Hindlimb muscle (tissue), 1 donor: ENCODE measurements at regions not wholly inside any gene's neighbourhood (a gene's known extent, or its start where the extent isn't known, plus 50 kb on each side); places are given as distances from the start of the nearest gene placed in this dataset.
A peak's percentile ranks its signal among the peaks of the same experiment; 100 is the strongest.

Source experiments
- DNase-seq: peaks from one replicate; pipeline ENCODE4 v3.0.0-alpha.2; 2013

- no peak for DNase-seq
These were observed 98.2 kb downstream of the PDCL3 start for GRCh38 chr2:100660851-100661584.

GRCh38 chr2:100662866-100663265 is 100.1 kb downstream of the PDCL3 start:
- DNase-seq: no peak

GRCh38 chr2:100664021-100664755 is 101.4 kb downstream of the PDCL3 start:
- no peak for DNase-seq

DNA sequence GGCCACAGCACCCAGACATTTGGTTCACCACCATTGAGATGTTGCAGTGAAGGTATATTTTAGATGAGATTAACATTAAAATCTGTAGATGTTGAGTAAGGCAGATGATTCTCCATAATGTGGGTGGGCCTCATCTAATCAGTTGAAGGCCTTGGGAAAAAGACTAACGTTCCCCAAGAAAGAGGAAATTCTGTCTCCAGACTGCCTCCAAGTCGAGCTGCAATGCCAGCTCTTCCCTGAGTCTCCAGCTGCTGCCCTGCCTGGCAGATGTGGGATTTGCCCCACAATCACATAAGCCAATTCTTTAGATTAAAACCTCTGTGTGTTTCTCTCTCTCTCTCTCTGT is 101.9 kb downstream of the PDCL3 start:
- DNase-seq: no peak

DNA sequence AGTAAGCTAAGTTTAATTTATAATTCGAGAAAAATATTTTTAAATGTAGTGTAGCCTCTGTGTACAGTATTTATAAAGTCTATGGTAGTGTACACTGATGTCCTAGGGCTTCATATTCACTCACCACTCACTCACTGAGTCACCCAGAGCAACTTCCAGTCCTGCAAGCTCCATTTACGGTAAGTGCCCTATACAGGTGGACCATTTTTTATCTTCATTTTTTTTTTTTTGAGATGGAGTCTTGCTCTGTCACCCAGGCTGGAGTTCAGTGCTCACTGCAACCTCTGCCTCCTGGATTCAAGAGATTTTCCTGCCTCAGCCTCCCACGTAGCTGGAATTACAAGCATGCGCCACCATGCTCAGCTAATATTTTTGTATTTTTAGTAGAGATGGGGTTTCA is 104.2 kb downstream of the PDCL3 start:
- DNase-seq: no peak

DNA sequence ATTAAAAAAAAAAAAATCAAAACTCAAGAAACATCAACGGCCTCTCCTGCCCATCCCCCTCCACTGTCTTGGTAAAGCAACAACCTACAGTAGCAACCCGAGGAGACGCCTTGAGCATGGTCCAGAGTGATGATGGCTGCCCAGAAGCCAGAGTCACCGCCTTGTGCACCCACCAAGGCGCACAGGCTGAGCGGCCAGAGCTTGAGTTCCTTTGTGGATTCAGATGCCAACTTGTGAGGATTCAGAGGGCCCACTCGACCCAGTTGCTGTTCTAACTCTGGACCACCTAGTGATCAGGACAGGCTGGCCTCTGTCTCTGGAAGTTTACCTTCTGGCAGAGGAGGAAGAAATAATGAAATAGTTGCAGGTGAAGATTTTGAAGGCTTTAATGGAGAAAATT is 105.0 kb downstream of the PDCL3 start:
- DNase-seq: no peak

DNA sequence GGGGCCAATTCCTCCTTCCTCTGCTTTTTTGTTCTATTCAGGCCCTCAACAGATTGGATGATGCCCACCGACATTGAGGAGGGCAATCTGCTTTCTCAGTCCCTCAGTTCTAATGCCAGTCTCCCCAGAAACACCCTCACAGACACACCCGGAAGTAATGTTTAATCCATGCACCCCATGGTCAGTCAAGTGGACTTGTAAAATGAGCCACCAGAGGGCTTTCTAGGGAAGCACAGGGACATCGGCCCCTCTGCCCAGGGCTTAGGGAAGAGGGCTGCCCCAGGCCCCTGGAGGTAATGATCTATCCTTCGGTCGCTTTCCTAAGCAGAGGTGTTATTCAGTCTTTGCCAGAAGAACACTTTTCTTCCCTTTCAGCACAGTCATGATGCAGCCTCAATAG is 107.4 kb downstream of the PDCL3 start:
- no peak for DNase-seq

DNA sequence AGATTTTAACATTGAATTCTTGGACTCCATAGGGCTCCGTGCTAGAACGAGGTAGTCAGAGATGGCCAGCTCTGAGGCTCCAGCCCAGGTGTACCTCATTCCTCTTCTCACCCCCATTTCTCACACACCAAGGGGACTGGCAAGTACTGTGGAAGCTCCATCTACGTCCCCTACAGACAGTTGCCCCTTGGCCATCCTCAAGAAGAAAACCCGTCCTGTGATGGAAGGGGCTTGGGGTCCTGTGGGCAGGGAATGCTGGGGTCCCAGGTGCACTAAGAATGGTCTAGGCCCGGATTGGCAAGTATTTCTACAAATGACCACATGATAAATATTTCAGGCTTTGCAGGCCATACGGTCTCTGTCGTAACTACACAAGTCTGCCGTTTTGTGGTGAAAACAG is 110.3 kb downstream of the PDCL3 start:
- DNase-seq: no peak

- DNase-seq: peak; percentile 71
These were observed 111.1 kb downstream of the PDCL3 start for GRCh38 chr2:100673691-100674485.

DNA sequence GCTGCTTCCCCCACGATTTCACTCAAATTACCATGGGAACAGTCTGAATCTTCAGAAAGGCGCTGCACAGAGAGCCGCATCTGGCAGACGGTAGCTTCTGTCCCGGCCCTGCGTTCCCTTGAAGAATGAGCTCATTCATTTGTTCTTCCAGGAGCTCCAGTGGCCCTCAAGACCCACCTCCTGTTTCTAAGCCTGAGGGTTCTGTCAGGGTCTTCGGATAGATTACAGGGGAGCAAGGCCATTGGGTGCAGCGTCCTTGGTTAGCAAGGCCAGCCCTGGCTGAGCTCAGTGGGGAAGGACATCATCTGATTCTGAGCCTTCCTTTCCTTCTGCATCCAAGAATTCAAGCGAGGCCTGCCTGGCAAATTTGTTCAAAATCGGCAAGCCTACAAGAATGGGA is 111.9 kb downstream of the PDCL3 start:
- peak; percentile 27 for DNase-seq

GRCh38 chr2:100675373-100675772 is 112.6 kb downstream of the PDCL3 start:
- DNase-seq: no peak

DNA sequence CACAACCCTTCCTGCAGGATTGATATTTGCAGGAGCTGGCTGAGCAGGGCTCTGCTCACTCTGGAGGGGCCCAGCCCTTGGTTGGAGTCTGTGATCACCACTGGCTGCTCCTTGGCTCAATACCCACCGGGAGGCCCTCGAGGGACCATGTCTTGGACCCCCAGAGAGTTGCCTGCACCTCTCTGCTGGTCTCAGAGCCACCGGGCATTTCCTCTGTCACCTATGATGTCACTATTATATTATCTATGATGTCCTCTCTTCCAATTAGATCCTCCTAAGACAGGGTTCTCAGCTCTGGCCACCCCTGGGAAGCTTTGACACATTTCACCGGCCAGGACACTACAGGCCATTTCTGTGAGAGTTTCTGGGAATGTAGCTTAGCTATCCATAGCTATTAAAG is 113.1 kb downstream of the PDCL3 start:
- DNase-seq: no peak

DNA sequence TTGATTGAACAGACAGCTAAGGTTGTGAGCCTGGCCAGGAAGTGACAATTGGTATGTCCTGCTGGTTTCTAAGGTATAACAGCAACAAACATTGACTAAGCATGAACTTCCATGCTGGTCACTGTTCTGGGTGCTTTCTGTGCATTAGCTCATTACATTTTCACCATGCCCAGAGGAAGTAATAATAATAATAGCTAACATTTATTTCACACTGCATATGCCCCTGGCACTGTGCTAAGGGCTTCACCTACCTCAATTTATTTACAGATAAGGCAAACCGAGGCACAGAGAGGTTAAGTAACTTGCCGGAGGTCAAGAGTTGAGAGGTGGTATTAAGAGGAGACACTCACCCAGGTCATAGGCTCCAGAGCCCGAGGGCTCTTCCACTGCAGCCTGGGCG is 113.6 kb downstream of the PDCL3 start:
- DNase-seq: no peak

GRCh38 chr2:100677611-100678185 is 114.9 kb downstream of the PDCL3 start:
- no peak for DNase-seq

- no peak for DNase-seq
These were observed 116.4 kb downstream of the PDCL3 start for GRCh38 chr2:100679211-100679610.

DNA sequence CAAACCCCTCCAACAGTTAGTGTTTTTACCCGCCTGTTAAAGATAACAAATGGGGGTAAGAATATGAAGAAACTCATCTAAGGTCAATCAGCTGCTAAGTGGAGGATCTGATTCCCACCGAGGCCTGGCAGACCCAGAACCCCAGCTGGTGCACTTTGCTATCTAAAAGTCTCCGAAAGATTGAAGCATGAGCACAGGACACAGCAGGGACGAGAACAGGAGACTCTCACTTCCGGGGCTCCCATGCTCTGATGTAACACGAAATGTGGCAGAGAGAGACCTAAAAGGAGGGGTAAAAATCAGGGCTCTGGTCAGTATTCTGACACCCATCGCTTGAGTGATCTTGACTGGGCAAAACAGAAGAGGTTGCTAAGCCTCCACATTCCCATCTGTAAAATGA is 119.7 kb downstream of the PDCL3 start:
- DNase-seq: no peak

DNA sequence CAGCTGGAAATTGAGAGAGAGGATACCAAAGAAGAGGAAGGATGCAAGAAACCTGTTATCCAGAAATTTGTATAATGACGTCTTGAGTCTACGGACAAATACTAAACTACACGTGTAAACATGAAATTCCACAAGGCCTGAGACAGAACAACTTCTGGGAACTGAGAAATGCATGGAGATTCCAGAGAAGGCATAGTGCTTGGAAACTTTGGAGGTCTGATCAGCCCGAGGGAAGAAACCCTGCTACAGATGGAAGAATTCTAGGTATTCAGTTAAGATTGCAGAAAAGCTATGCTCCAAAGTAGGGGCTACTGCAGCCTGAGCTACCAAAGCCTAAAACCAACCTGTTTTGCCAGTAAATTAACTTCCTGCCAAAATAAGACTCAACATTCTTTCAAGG is 120.4 kb downstream of the PDCL3 start:
- no peak for DNase-seq

- no peak for DNase-seq
These were observed 128.1 kb upstream of the NPAS2 start for GRCh38 chr2:100691846-100692245.

GRCh38 chr2:100692381-100692780 is 127.6 kb upstream of the NPAS2 start:
- no peak for DNase-seq

DNA sequence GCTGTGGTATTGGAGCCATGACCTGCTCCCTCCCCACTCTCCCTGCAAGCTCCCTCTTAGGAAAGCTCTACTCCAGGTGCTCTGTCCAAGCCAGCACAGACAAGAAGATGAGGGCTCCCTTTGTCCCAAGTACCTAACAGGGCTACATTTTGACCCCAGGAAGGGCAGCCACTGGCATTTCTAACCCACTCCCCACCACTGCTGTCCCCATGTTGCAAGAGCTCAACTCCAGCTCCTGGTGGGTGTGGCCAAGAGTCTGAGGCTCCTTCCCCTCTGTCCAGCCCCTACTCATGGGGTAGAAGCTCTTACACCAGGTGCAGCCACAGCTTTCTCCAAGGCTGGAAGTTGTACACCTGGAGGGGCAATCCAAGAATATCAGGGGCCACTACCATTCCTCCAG is 127.0 kb upstream of the NPAS2 start:
- DNase-seq: no peak

DNA sequence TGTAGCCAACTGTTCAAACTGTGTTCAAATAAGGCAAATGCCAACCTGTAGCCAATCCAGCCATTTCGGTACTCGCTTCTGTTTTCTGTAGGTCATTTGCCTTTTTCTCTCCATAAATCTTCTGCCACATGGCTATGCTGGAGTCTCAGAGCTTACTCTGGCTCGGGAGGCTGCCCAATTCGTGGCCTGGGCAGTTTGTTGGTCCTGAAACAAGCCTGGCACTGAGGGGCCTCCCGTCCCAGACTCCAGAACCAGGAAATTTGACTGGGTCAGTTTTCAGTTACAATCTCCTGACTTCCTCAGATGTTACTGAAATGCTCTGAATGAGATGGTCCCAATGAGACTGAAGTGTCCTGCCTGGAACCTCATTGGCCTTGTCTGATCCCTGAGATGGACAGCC is 120.8 kb upstream of the NPAS2 start:
- DNase-seq: no peak

- no peak for DNase-seq
These were observed 117.4 kb upstream of the NPAS2 start for GRCh38 chr2:100702438-100703109.

GRCh38 chr2:100703213-100703612 is 116.7 kb upstream of the NPAS2 start:
- no peak for DNase-seq
